ENCODE measurements at regions not wholly inside any gene's neighbourhood (a gene's known extent, or its start where the extent isn't known, plus 50 kb on each side); places are given as distances from the start of the nearest gene placed in this dataset.

GRCh38 chr18:55805666-55806065, 217.7 kb upstream of the TCF4 start:
- TF ChIP-seq ZNF274 (IDR thresholded peaks at IDR 0.05; ENCODE audit: low read depth, low read length) (no peak), YY1 (IDR thresholded peaks at IDR 0.05; ENCODE audit: insufficient read depth, insufficient read length) (no peak)
